ENCODE measurements at regions not wholly inside any gene's neighbourhood (a gene's known extent, or its start where the extent isn't known, plus 50 kb on each side); places are given as distances from the start of the nearest gene placed in this dataset.

DNA sequence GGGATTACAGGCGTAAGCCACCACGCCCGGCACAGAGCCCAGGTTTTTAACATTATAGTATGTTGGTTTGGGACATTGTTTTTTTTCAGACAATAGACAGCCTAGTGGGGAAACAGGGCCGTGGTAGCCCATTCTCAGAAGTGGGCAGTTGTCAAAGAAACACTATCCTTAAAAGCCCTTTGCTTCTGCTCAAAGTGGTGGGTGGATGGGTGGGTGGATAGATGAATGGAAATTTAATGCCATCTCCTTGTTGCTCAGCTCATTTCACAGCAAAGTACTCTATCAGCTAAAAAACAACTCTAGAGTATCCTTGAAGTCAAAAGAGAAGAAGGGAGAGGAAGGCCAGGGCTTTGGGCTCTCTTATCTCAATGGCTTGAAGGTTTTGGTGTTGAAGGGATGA lies 137.8 kb downstream of the RRAGC start:
- Histone ChIP-seq H2AFZ (ENCODE audit: low read depth, low read length) (no peak overlapping the region), H3K4me2 (ENCODE audit: insufficient read depth, low read length) (no peak overlapping the region), H3K79me2 (ENCODE audit: control insufficient read depth, insufficient read depth, low read length) (no peaks in the 10 kb centered on the region), H3K4me1 (ENCODE audit: control insufficient read depth, extremely low read depth, insufficient read depth, low read length) (no peaks in the 10 kb centered on the region), H3K36me3 (ENCODE audit: control insufficient read depth in 2 of 2, extremely low read depth in 1 of 2, insufficient read depth in 2 of 2, low read length in 2 of 2) (no peaks in the 10 kb centered on the region), H4K20me1 (replicated peaks; ENCODE audit: control insufficient read depth, extremely low read depth, insufficient read depth, low read length) (no peaks in the 10 kb centered on the region), H3K9me1 (replicated peaks; ENCODE audit: control insufficient read depth, extremely low read depth, insufficient read depth, low read length) (no peaks in the 10 kb centered on the region), H3K27me3 (ENCODE audit: control insufficient read depth in 2 of 2, insufficient read depth in 2 of 2, low read length in 2 of 2) (peaks cover 8 to 22% of the 10 kb centered on the region in 2 experiments), H3K4me3 (replicated peaks in 1 of 3; ENCODE audit: insufficient read depth in 1 of 3, low read depth in 1 of 3, low read length in 3 of 3) (no peak overlapping the region), H3K27ac (ENCODE audit: insufficient read depth, low read depth, low read length) (no peak overlapping the region), H3K9me3 (replicated peaks; ENCODE audit: control insufficient read depth, insufficient read depth, low read length) (no peaks in the 10 kb centered on the region), H3K9ac (replicated peaks; ENCODE audit: extremely low read depth, insufficient read depth, low read length) (no peak overlapping the region)
- FAIRE-seq (no peak), DNase-seq (ENCODE audit: low read depth, low spot score) (no peak)
- dilution Hi-C loops (cut with MboI; ENCODE audit: extremely low pct_ligation_motif_present, low sequenced_read_pairs) (no loop called here), intact Hi-C loops (cut with micrococcal nuclease) (no loop called here)
- no TSS peak for BruUV-seq (replicated peaks)
- POLR2A ChIA-PET = no interaction called here
- TF ChIP-seq FOS (IDR thresholded peaks at IDR 0.05; ENCODE audit: borderline replicate concordance, insufficient read depth, low read length) (no peak), GATA2 (IDR thresholded peaks at IDR 0.05; ENCODE audit: insufficient read depth, insufficient read length, low read depth, low read length) (no peak), MYC (IDR thresholded peaks at IDR 0.05; ENCODE audit: low read depth, low read length) (no peak), POLR2A (IDR thresholded peaks at IDR 0.05; ENCODE audit: low read depth, low read length) (no peak), EZH2 (IDR thresholded peaks at IDR 0.05; ENCODE audit: borderline replicate concordance, low read depth, low read length, severe bottlenecking) (no peak), POLR2AphosphoS5 (IDR thresholded peaks at IDR 0.05; ENCODE audit: insufficient read depth, low read depth, low read length) (no peak), JUN (IDR thresholded peaks at IDR 0.05; ENCODE audit: borderline replicate concordance, insufficient read depth, insufficient read length, low read depth) (no peak)
- TF ChIP-seq, protein P1, sequence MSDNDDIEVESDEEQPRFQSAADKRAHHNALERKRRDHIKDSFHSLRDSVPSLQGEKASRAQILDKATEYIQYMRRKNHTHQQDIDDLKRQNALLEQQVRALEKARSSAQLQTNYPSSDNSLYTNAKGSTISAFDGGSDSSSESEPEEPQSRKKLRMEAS (IDR thresholded peaks at IDR 0.05; ENCODE audit: insufficient read depth, insufficient read length) = no peak
- TF ChIP-seq, protein P2, sequence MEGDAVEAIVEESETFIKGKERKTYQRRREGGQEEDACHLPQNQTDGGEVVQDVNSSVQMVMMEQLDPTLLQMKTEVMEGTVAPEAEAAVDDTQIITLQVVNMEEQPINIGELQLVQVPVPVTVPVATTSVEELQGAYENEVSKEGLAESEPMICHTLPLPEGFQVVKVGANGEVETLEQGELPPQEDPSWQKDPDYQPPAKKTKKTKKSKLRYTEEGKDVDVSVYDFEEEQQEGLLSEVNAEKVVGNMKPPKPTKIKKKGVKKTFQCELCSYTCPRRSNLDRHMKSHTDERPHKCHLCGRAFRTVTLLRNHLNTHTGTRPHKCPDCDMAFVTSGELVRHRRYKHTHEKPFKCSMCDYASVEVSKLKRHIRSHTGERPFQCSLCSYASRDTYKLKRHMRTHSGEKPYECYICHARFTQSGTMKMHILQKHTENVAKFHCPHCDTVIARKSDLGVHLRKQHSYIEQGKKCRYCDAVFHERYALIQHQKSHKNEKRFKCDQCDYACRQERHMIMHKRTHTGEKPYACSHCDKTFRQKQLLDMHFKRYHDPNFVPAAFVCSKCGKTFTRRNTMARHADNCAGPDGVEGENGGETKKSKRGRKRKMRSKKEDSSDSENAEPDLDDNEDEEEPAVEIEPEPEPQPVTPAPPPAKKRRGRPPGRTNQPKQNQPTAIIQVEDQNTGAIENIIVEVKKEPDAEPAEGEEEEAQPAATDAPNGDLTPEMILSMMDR (IDR thresholded peaks at IDR 0.05; ENCODE audit: extremely low read depth in 1 of 2, insufficient read depth in 1 of 2, low read depth in 1 of 2, low read length in 2 of 2) = no peak
- CTCF ChIA-PET = no interaction called here
